HPDE6-E6E7 (cell line): ENCODE measurements at regions not wholly inside any gene's neighbourhood (a gene's known extent, or its start where the extent isn't known, plus 50 kb on each side); places are given as distances from the start of the nearest gene placed in this dataset.

ENCODE experiments used
- DNase-seq: peaks from one replicate; pipeline ENCODE4 v3.0.0; 2011; ENCODE audit warnings: missing footprints; ENCODE audit errors: extremely low spot score

- no peak for DNase-seq
Measured at GRCh38 chr17:74082886-74083285, 120.6 kb upstream of the RPL38 start.

- no peak for DNase-seq
Measured at GRCh38 chr17:74083321-74083720, 120.2 kb upstream of the RPL38 start.

- no peak for DNase-seq
Measured at GRCh38 chr17:74085434-74085833, 118.0 kb upstream of the RPL38 start.

- no peak for DNase-seq
Measured at GRCh38 chr17:74087002-74087585, 116.4 kb upstream of the RPL38 start.

- DNase-seq, result no peak
Measured at GRCh38 chr17:74088285-74088933, 115.1 kb upstream of the RPL38 start.

GRCh38 chr17:74088934-74089329, 114.5 kb upstream of the RPL38 start:
- DNase-seq, result no peak

GRCh38 chr17:74089380-74089779, 114.1 kb upstream of the RPL38 start:
- no peak for DNase-seq

GRCh38 chr17:74089869-74090464, 113.5 kb upstream of the RPL38 start:
- DNase-seq, result no peak

- DNase-seq, result no peak
Measured at GRCh38 chr17:74094651-74095050, 108.8 kb upstream of the RPL38 start.

- no peak for DNase-seq
Measured at GRCh38 chr17:74096456-74096855, 107.0 kb upstream of the RPL38 start.

GRCh38 chr17:74097450-74098135, 105.9 kb upstream of the RPL38 start:
- DNase-seq, result no peak

- DNase-seq, result no peak
Measured at GRCh38 chr17:74098136-74099024, 105.1 kb upstream of the RPL38 start.

GRCh38 chr17:74099442-74100340, 103.8 kb upstream of the RPL38 start:
- DNase-seq, result no peak

- no peak for DNase-seq
Measured at GRCh38 chr17:74104921-74105320, 98.6 kb upstream of the RPL38 start.

- no peak for DNase-seq
Measured at GRCh38 chr17:74107107-74107506, 96.4 kb upstream of the RPL38 start.

- no peak for DNase-seq
Measured at GRCh38 chr17:74108126-74108705, 95.3 kb upstream of the RPL38 start.

GRCh38 chr17:74110467-74110866, 93.0 kb upstream of the RPL38 start:
- DNase-seq, result no peak

- DNase-seq, result no peak
Measured at GRCh38 chr17:74113326-74113725, 90.2 kb upstream of the RPL38 start.

- DNase-seq, result no peak
Measured at GRCh38 chr17:74113952-74114351, 89.5 kb upstream of the RPL38 start.

GRCh38 chr17:74114881-74115470, 88.5 kb upstream of the RPL38 start:
- DNase-seq, result no peak
